ENCODE measurements at regions not wholly inside any gene's neighbourhood (a gene's known extent, or its start where the extent isn't known, plus 50 kb on each side); places are given as distances from the start of the nearest gene placed in this dataset.
A peak's percentile ranks its signal among the peaks of the same experiment; 100 is the strongest.

GRCh38 chr2:16290311-16291020 lies 350.1 kb downstream of the MYCN start:
- no peak for DNase-seq

- no peak for DNase-seq
Measured at GRCh38 chr2:16288371-16289112, 348.2 kb downstream of the MYCN start.

- DNase-seq: no peak
Measured at GRCh38 chr2:16287831-16288230, 347.5 kb downstream of the MYCN start.

GRCh38 chr2:16287281-16287680 lies 346.9 kb downstream of the MYCN start:
- no peak for DNase-seq

GRCh38 chr2:16285813-16286510 lies 345.6 kb downstream of the MYCN start:
- DNase-seq: no peak

- DNase-seq: no peak
Measured at GRCh38 chr2:16284941-16285625, 344.7 kb downstream of the MYCN start.

GRCh38 chr2:16283071-16283850 lies 342.9 kb downstream of the MYCN start:
- DNase-seq: no peak

- DNase-seq: no peak
Measured at GRCh38 chr2:16282511-16282910, 342.2 kb downstream of the MYCN start.

- DNase-seq: peak; percentile 69
Measured at GRCh38 chr2:16281451-16282335, 341.3 kb downstream of the MYCN start.

- DNase-seq: no peak
Measured at GRCh38 chr2:16280081-16280480, 339.7 kb downstream of the MYCN start.

GRCh38 chr2:16279641-16280040 lies 339.3 kb downstream of the MYCN start:
- DNase-seq: no peak

- DNase-seq: no peak
Measured at GRCh38 chr2:16279201-16279570, 338.8 kb downstream of the MYCN start.

GRCh38 chr2:16278421-16279200 lies 338.3 kb downstream of the MYCN start:
- no peak for DNase-seq

- no peak for DNase-seq
Measured at GRCh38 chr2:16277117-16277516, 336.8 kb downstream of the MYCN start.

GRCh38 chr2:16275661-16276060 lies 335.3 kb downstream of the MYCN start:
- DNase-seq: no peak

GRCh38 chr2:16275131-16275530 lies 334.8 kb downstream of the MYCN start:
- no peak for DNase-seq

GRCh38 chr2:16273111-16273510 lies 332.8 kb downstream of the MYCN start:
- DNase-seq: no peak

- no peak for DNase-seq
Measured at GRCh38 chr2:16272038-16272788, 331.9 kb downstream of the MYCN start.

- DNase-seq: no peak
Measured at GRCh38 chr2:16271231-16271896, 331.0 kb downstream of the MYCN start.

All from midbrain (tissue), 1 donor.